HFFc6 (cell line): ENCODE measurements at regions not wholly inside any gene's neighbourhood (a gene's known extent, or its start where the extent isn't known, plus 50 kb on each side); places are given as distances from the start of the nearest gene placed in this dataset.

Experiments
- DNase-seq: peaks from one replicate; pipeline ENCODE4 v3.0.0-alpha.2; 2018
- H3K27ac Mint-ChIP-seq: 2 replicates; pipeline ENCODE4 v1.8.0; 2020; ENCODE audit warnings: mild to moderate bottlenecking, mixed read lengths
- H3K27me3 Mint-ChIP-seq: 2 replicates; pipeline ENCODE4 v1.8.0; 2021; ENCODE audit warnings: mild to moderate bottlenecking, moderate library complexity, mixed read lengths; ENCODE audit not compliant: insufficient read depth
- H3K36me3 Mint-ChIP-seq: 2 replicates; pipeline ENCODE4 v1.8.0; 2021; ENCODE audit warnings: low read depth, mixed read lengths
- H3K4me1 Mint-ChIP-seq: 2 replicates; pipeline ENCODE4 v1.8.0; 2020; ENCODE audit warnings: low read depth, mixed read lengths
- H3K4me3 Mint-ChIP-seq: 2 replicates; pipeline ENCODE4 v1.8.0; 2020; ENCODE audit warnings: mild to moderate bottlenecking, moderate library complexity, mixed read lengths
- H3K9me3 Mint-ChIP-seq: 2 replicates; pipeline ENCODE4 v1.8.0; 2020; ENCODE audit warnings: mild to moderate bottlenecking, mixed read lengths
- CTCF ChIP-seq: fragments of 200-600 bp; sonication (generic); IDR thresholded peaks from 2 replicates; pipeline ENCODE4 v1.5.0; 2021; ENCODE audit warnings: antibody characterized with exemption, mild to moderate bottlenecking

GRCh38 chr9:11537566-11537965 lies 924.8 kb upstream of the PTPRD start:
- DNase-seq = no peak
- H3K4me3 Mint-ChIP-seq = no peak overlapping the region
- H3K9me3 Mint-ChIP-seq = peaks cover 9% of the 10 kb centered on the region; the same call in 1 of the 2 replicates
- H3K27ac Mint-ChIP-seq = no peak overlapping the region
- no peaks in the 10 kb centered on the region for H3K4me1 Mint-ChIP-seq
- no peaks in the 10 kb centered on the region for H3K36me3 Mint-ChIP-seq
- H3K27me3 Mint-ChIP-seq = no peaks in the 10 kb centered on the region
- no peak for TF ChIP-seq CTCF

GRCh38 chr9:11542781-11543180 lies 930.0 kb upstream of the PTPRD start:
- TF ChIP-seq CTCF = no peak
- Mint-ChIP-seq H3K36me3 (no peaks in the 10 kb centered on the region), H3K27me3 (no peaks in the 10 kb centered on the region), H3K9me3 (peaks cover 19% of the 10 kb centered on the region), H3K4me3 (no peak overlapping the region), H3K27ac (no peak overlapping the region), H3K4me1 (no peaks in the 10 kb centered on the region)
- DNase-seq = no peak

- no peaks in the 10 kb centered on the region for H3K27me3 Mint-ChIP-seq
Measured at GRCh38 chr9:11546231-11546630, 933.4 kb upstream of the PTPRD start.

GRCh38 chr9:11549311-11549794 lies 936.6 kb upstream of the PTPRD start:
- H3K4me3 Mint-ChIP-seq = no peak overlapping the region
- DNase-seq = no peak
- no peak overlapping the region for H3K27ac Mint-ChIP-seq
- H3K9me3 Mint-ChIP-seq = peaks cover 23% of the 10 kb centered on the region
- no peaks in the 10 kb centered on the region for H3K27me3 Mint-ChIP-seq
- H3K4me1 Mint-ChIP-seq = no peaks in the 10 kb centered on the region
- no peaks in the 10 kb centered on the region for H3K36me3 Mint-ChIP-seq
- no peak for TF ChIP-seq CTCF

More at GRCh38 chr9:11546231-11546630, 933.4 kb upstream of the PTPRD start:
- DNase-seq = no peak
- TF ChIP-seq CTCF = no peak
- H3K4me3 Mint-ChIP-seq = no peak overlapping the region
- H3K4me1 Mint-ChIP-seq = no peaks in the 10 kb centered on the region
- H3K27ac Mint-ChIP-seq = no peak overlapping the region
- H3K36me3 Mint-ChIP-seq = no peaks in the 10 kb centered on the region
- peaks cover 21% of the 10 kb centered on the region for H3K9me3 Mint-ChIP-seq

GRCh38 chr9:11551106-11551505 lies 938.3 kb upstream of the PTPRD start:
- H3K4me3 Mint-ChIP-seq = no peak overlapping the region
- H3K4me1 Mint-ChIP-seq = no peaks in the 10 kb centered on the region
- no peak for DNase-seq
- no peak overlapping the region for H3K27ac Mint-ChIP-seq
- H3K36me3 Mint-ChIP-seq = no peaks in the 10 kb centered on the region
- no peaks in the 10 kb centered on the region for H3K27me3 Mint-ChIP-seq
- H3K9me3 Mint-ChIP-seq = peaks cover 25% of the 10 kb centered on the region
- no peak for TF ChIP-seq CTCF

GRCh38 chr9:11558043-11558442 lies 945.2 kb upstream of the PTPRD start:
- peaks cover 25% of the 10 kb centered on the region for H3K9me3 Mint-ChIP-seq
- no peaks in the 10 kb centered on the region for H3K4me1 Mint-ChIP-seq
- no peaks in the 10 kb centered on the region for H3K27me3 Mint-ChIP-seq
- no peak overlapping the region for H3K4me3 Mint-ChIP-seq
- DNase-seq = no peak
- H3K36me3 Mint-ChIP-seq = no peaks in the 10 kb centered on the region
- TF ChIP-seq CTCF = no peak
- no peak overlapping the region for H3K27ac Mint-ChIP-seq
